GM12874 (cell line): ENCODE measurements at regions not wholly inside any gene's neighbourhood (a gene's known extent, or its start where the extent isn't known, plus 50 kb on each side); places are given as distances from the start of the nearest gene placed in this dataset.

Experiments
- TF ChIP-seq, protein P1 (sequence below): IDR thresholded peaks from 2 replicates; pipeline ENCODE4 v1.5.1; 2011; ENCODE audit warnings: low read depth, mild to moderate bottlenecking, control low read depth, low read length, moderate library complexity; ENCODE audit not compliant: insufficient read depth

DNA sequence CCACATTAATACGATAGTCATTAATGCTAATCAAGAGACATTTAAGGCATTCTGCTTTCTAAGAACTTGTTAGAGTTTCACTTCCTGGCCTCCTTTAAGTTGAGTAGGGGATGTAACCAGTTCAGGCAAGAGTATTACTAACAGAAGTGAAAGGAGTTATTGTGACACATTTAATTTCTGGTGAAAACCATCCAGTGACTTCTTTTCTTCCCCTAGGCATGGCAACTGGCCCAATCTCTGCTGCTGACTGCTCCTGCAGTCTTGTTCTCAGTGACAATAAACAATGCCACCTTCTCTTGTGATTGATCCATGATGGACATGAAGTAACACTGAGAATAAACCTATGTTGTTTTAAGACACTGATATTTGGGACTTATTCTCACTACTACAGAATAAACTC, 130.9 kb upstream of the DEFB112 start:
- TF ChIP-seq, protein P1, sequence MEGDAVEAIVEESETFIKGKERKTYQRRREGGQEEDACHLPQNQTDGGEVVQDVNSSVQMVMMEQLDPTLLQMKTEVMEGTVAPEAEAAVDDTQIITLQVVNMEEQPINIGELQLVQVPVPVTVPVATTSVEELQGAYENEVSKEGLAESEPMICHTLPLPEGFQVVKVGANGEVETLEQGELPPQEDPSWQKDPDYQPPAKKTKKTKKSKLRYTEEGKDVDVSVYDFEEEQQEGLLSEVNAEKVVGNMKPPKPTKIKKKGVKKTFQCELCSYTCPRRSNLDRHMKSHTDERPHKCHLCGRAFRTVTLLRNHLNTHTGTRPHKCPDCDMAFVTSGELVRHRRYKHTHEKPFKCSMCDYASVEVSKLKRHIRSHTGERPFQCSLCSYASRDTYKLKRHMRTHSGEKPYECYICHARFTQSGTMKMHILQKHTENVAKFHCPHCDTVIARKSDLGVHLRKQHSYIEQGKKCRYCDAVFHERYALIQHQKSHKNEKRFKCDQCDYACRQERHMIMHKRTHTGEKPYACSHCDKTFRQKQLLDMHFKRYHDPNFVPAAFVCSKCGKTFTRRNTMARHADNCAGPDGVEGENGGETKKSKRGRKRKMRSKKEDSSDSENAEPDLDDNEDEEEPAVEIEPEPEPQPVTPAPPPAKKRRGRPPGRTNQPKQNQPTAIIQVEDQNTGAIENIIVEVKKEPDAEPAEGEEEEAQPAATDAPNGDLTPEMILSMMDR: no peak

DNA sequence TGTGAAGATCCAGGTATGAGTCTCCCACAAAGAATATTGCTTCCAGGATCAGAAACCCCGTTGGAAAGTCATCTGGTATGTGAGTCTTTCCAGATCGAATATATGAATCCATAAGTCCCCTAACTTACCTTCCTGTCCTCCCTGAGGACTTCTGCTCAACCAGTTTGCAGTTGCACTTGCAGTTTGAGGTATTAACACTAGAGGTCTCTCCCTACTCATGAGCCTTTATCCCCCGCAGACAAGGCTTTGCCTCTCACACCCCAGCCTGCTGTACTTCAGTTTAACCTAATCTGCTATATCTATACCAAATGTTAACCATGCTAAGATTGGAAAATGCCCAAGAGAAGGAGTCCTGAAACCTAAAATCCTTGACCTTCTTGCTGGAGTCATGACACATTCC, 135.3 kb upstream of the DEFB112 start:
- TF ChIP-seq, protein P1: peak; percentile 58; the same call in 1 of the 2 replicates

DNA sequence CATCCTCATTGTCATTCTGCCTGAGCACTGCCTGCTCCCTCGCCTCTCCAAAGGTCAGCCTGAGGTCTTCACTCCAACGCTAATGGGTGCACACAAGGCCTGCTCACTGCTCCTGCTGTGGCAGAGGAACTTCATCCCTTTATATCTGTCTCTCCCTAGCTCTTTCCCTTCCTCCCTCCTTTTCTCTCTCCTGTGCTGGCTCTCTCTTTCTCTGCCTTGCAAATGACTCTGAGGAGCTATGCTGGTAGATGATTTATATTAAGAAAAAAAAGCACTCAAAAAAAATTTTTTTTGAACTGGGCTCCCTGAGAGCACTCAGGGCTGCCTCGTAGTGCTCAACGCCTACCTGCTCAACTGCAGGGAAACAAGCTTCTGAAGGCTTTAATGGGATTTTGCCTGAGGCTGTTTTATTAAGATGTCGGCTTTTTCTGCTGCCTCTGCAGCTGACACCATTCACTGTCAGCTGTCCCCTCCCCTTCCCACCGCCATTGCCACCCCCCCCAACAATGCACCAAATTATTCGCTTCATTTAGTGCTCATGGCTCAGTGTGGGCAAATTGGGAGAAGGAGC, 137.7 kb upstream of the DEFB112 start:
- TF ChIP-seq, protein P1: no peak

GRCh38 chr6:50198245-50198644, 148.5 kb upstream of the DEFB112 start:
- TF ChIP-seq, protein P1: no peak

DNA sequence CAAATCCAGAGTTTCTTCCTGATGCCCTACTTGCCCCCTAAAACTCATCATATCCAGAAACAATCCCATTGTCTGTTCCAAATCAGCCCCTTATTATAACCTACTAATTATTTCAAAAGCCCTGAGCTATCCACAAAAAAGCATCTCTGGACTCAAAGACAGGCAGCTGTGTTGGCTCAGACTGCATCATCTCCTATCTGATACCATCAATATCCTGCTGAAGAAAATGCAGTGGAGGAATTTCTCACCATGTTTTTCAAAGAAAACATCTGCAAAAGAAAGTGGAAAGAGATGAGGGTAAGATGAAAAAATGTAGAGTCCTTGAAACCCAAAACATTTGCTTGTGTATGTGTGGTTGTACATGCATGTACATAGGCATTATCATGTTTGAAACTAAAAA, 153.0 kb upstream of the DEFB112 start:
- TF ChIP-seq, protein P1: no peak

- TF ChIP-seq, protein P1: no peak
These were observed 161.9 kb upstream of the DEFB112 start for GRCh38 chr6:50211582-50211981.

GRCh38 chr6:50213146-50213545, 163.4 kb upstream of the DEFB112 start:
- TF ChIP-seq, protein P1: no peak
